ENCODE measurements at regions not wholly inside any gene's neighbourhood (a gene's known extent, or its start where the extent isn't known, plus 50 kb on each side); places are given as distances from the start of the nearest gene placed in this dataset.

GRCh38 chr3:127478922-127479321, 111.6 kb downstream of the TPRA1 start:
- no peak overlapping the region for H2AFZ ChIP-seq (ENCODE audit: low read length)
- H3K36me3 ChIP-seq (ENCODE audit: insufficient read depth, low read length) = no peaks in the 10 kb centered on the region
- no peak overlapping the region for H3K9ac ChIP-seq (ENCODE audit: low read length)
- H3K27ac ChIP-seq (ENCODE audit: low read depth, low read length, poor library complexity, severe bottlenecking) = no peak overlapping the region
- no peaks in the 10 kb centered on the region for H3K4me1 ChIP-seq (ENCODE audit: insufficient read depth, low read length, severe bottlenecking)
- H4K20me1 ChIP-seq (ENCODE audit: insufficient read depth, low read length) = no peaks in the 10 kb centered on the region
- no peak for TF ChIP-seq CTCF (IDR thresholded peaks at IDR 0.05; ENCODE audit: low read length)
- H3K27me3 ChIP-seq (ENCODE audit: insufficient read depth, low read length) = no peaks in the 10 kb centered on the region
- H3K4me3 ChIP-seq (ENCODE audit: low read depth, low read length, poor library complexity, severe bottlenecking) = no peak overlapping the region
- H3K4me2 ChIP-seq (ENCODE audit: low read length) = no peak overlapping the region
- no peaks in the 10 kb centered on the region for H3F3A ChIP-seq (ENCODE audit: insufficient read depth, low read length)
- H3K79me2 ChIP-seq (ENCODE audit: insufficient read depth, low read length) = no peaks in the 10 kb centered on the region
- H3K9me2 ChIP-seq (ENCODE audit: low read depth, low read length) = no peaks in the 10 kb centered on the region
- no peaks in the 10 kb centered on the region for H3K9me3 ChIP-seq (ENCODE audit: low read length)

GRCh38 chr3:127477396-127477795, 113.1 kb downstream of the TPRA1 start:
- Histone ChIP-seq H2AFZ (ENCODE audit: low read length) (no peak overlapping the region), H3K4me3 (ENCODE audit: low read depth, low read length, poor library complexity, severe bottlenecking) (no peak overlapping the region), H4K20me1 (ENCODE audit: insufficient read depth, low read length) (no peaks in the 10 kb centered on the region), H3K9me3 (ENCODE audit: low read length) (no peaks in the 10 kb centered on the region), H3K27ac (ENCODE audit: low read depth, low read length, poor library complexity, severe bottlenecking) (no peak overlapping the region), H3K4me2 (ENCODE audit: low read length) (no peak overlapping the region), H3F3A (ENCODE audit: insufficient read depth, low read length) (no peaks in the 10 kb centered on the region), H3K79me2 (ENCODE audit: insufficient read depth, low read length) (no peaks in the 10 kb centered on the region), H3K4me1 (ENCODE audit: insufficient read depth, low read length, severe bottlenecking) (no peaks in the 10 kb centered on the region), H3K27me3 (ENCODE audit: insufficient read depth, low read length) (no peaks in the 10 kb centered on the region), H3K9me2 (ENCODE audit: low read depth, low read length) (no peaks in the 10 kb centered on the region), H3K36me3 (ENCODE audit: insufficient read depth, low read length) (no peaks in the 10 kb centered on the region), H3K9ac (ENCODE audit: low read length) (no peak overlapping the region)
- no peak for TF ChIP-seq EZH2 (IDR thresholded peaks at IDR 0.05; ENCODE audit: borderline replicate concordance, low read length)
- no peak for TF ChIP-seq CTCF (IDR thresholded peaks at IDR 0.05; ENCODE audit: low read length)

GRCh38 chr3:127476936-127477335, 113.6 kb downstream of the TPRA1 start:
- H3F3A ChIP-seq (ENCODE audit: insufficient read depth, low read length) = no peaks in the 10 kb centered on the region
- no peak overlapping the region for H3K4me2 ChIP-seq (ENCODE audit: low read length)
- no peak overlapping the region for H3K4me3 ChIP-seq (ENCODE audit: low read depth, low read length, poor library complexity, severe bottlenecking)
- H3K9ac ChIP-seq (ENCODE audit: low read length) = no peak overlapping the region
- H3K9me2 ChIP-seq (ENCODE audit: low read depth, low read length) = no peaks in the 10 kb centered on the region
- H3K27me3 ChIP-seq (ENCODE audit: insufficient read depth, low read length) = no peaks in the 10 kb centered on the region
- no peak overlapping the region for H2AFZ ChIP-seq (ENCODE audit: low read length)
- H3K9me3 ChIP-seq (ENCODE audit: low read length) = no peaks in the 10 kb centered on the region
- H3K79me2 ChIP-seq (ENCODE audit: insufficient read depth, low read length) = no peaks in the 10 kb centered on the region
- H3K36me3 ChIP-seq (ENCODE audit: insufficient read depth, low read length) = no peaks in the 10 kb centered on the region
- no peak overlapping the region for H3K27ac ChIP-seq (ENCODE audit: low read depth, low read length, poor library complexity, severe bottlenecking)
- no peak for TF ChIP-seq EZH2 (IDR thresholded peaks at IDR 0.05; ENCODE audit: borderline replicate concordance, low read length)
- no peak for TF ChIP-seq CTCF (IDR thresholded peaks at IDR 0.05; ENCODE audit: low read length)
- no peaks in the 10 kb centered on the region for H4K20me1 ChIP-seq (ENCODE audit: insufficient read depth, low read length)
- no peaks in the 10 kb centered on the region for H3K4me1 ChIP-seq (ENCODE audit: insufficient read depth, low read length, severe bottlenecking)

All from OCI-LY1 (cell line).